HG02852 (cell line): ENCODE measurements at regions not wholly inside any gene's neighbourhood (a gene's known extent, or its start where the extent isn't known, plus 50 kb on each side); places are given as distances from the start of the nearest gene placed in this dataset.
A peak's percentile ranks its signal among the peaks of the same experiment; 100 is the strongest.
"Not testable (repeated sequence)": the region's sequence is repeated elsewhere in the genome, so short reads cannot be mapped to it uniquely, and the experiment has no call there.

ENCODE experiments used
- ATAC-seq: cut with Tn5 transposase; IDR thresholded peaks from one replicate; pipeline ENCODE4 v1.9.1; 2021; ENCODE audit warnings: mild to moderate bottlenecking, moderate library complexity; ENCODE audit not compliant: unreplicated experiment

- ATAC-seq: no peak
These were observed 212.9 kb upstream of the SFSWAP start for GRCh38 chr12:131497966-131498365.

- ATAC-seq: peak; percentile 78
These were observed 211.6 kb upstream of the SFSWAP start for GRCh38 chr12:131499160-131499863.

GRCh38 chr12:131499864-131500190 lies 211.1 kb upstream of the SFSWAP start:
- no peak for ATAC-seq

- no peak for ATAC-seq
These were observed 210.3 kb upstream of the SFSWAP start for GRCh38 chr12:131500564-131500963.

GRCh38 chr12:131505561-131505960 lies 205.3 kb upstream of the SFSWAP start:
- ATAC-seq: no peak

- ATAC-seq: no peak
These were observed 204.5 kb upstream of the SFSWAP start for GRCh38 chr12:131506426-131506825.

- no peak for ATAC-seq
These were observed 203.8 kb upstream of the SFSWAP start for GRCh38 chr12:131507094-131507493.

GRCh38 chr12:131507881-131508280 lies 203.0 kb upstream of the SFSWAP start:
- no peak for ATAC-seq

- no peak for ATAC-seq
These were observed 201.2 kb upstream of the SFSWAP start for GRCh38 chr12:131509701-131510100.

- ATAC-seq: no peak
These were observed 200.5 kb upstream of the SFSWAP start for GRCh38 chr12:131510431-131510830.

- ATAC-seq: peak; percentile 99
These were observed 199.5 kb upstream of the SFSWAP start for GRCh38 chr12:131511391-131511802.

GRCh38 chr12:131511803-131512561 lies 198.9 kb upstream of the SFSWAP start:
- ATAC-seq: peak; percentile 13

GRCh38 chr12:131513606-131514005 lies 197.3 kb upstream of the SFSWAP start:
- ATAC-seq: no peak

GRCh38 chr12:131520553-131520952 lies 190.3 kb upstream of the SFSWAP start:
- ATAC-seq: not testable (repeated sequence)

GRCh38 chr12:131521326-131521725 lies 189.6 kb upstream of the SFSWAP start:
- no peak for ATAC-seq

- no peak for ATAC-seq
These were observed 184.9 kb upstream of the SFSWAP start for GRCh38 chr12:131525795-131526508.

GRCh38 chr12:131527092-131527491 lies 183.8 kb upstream of the SFSWAP start:
- no peak for ATAC-seq

- no peak for ATAC-seq
These were observed 183.2 kb upstream of the SFSWAP start for GRCh38 chr12:131527736-131528135.

- no peak for ATAC-seq
These were observed 182.7 kb upstream of the SFSWAP start for GRCh38 chr12:131528144-131528543.

- no peak for ATAC-seq
These were observed 182.2 kb upstream of the SFSWAP start for GRCh38 chr12:131528667-131529066.

GRCh38 chr12:131529196-131530040 lies 181.5 kb upstream of the SFSWAP start:
- ATAC-seq: no peak
